ENCODE measurements at regions not wholly inside any gene's neighbourhood (a gene's known extent, or its start where the extent isn't known, plus 50 kb on each side); places are given as distances from the start of the nearest gene placed in this dataset.
"Not testable (repeated sequence)": the region's sequence is repeated elsewhere in the genome, so short reads cannot be mapped to it uniquely, and the experiment has no call there.

DNA sequence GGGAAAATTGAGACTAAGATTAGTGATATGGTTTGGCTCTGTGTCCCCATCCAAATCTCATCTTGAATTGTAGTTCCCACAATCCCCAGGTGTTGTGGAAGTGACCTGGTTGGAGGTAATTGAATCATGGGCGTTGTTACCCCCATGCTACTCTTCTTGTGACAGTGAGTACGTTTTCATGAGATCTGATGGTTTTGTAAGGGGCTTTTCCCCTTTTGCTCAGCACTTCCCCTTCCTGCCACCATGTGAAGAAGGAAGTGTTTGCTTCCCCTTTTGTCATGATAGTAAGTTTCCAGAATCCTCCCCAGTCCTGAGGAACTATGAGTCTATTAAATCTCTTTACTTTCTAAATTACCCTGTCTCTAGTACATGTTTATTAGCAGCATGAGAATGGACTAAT lies 729.9 kb upstream of the TPTE start:
- not testable (repeated sequence) for FAIRE-seq

DNA sequence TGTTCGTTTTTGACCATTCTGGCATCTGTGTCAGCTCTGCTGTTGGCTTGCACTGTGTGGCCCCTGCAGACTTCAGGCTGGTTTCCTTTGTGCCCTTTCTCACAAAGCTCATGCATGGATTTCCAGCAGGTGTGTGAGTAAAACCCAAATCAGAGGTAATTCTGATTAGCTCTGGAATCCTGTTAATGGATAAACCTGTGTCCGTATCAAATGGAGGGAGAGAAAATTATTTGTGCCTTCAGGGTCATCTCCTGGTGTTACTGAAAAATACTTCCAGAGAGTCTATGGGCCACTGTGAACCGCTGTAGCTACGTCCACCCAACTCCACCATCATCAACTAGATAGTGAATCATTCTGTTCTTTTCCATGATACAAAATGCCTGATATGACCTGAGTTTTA lies 726.1 kb upstream of the TPTE start:
- FAIRE-seq: not testable (repeated sequence)

DNA sequence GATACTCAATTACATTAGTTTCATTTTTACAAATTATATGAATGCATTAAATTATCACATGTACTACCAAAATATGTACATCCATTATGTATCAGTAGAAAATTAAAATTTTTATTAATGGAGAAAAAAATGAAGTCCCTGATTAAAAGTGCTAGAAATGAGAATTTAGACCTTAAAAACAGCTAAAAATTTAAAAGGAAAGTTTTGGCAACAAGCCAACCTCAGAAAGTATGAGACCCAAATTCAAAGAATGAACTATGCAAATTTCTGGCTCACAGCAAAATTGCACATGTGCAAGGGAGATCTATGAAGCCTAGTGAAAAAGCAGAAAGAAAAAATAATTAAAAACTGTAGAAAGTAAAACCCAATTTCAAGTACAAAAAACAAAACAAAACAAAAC lies 725.1 kb upstream of the TPTE start:
- FAIRE-seq: not testable (repeated sequence)

- FAIRE-seq: not testable (repeated sequence)
These were observed 713.7 kb upstream of the TPTE start for GRCh38 chr21:9807675-9808074.

DNA sequence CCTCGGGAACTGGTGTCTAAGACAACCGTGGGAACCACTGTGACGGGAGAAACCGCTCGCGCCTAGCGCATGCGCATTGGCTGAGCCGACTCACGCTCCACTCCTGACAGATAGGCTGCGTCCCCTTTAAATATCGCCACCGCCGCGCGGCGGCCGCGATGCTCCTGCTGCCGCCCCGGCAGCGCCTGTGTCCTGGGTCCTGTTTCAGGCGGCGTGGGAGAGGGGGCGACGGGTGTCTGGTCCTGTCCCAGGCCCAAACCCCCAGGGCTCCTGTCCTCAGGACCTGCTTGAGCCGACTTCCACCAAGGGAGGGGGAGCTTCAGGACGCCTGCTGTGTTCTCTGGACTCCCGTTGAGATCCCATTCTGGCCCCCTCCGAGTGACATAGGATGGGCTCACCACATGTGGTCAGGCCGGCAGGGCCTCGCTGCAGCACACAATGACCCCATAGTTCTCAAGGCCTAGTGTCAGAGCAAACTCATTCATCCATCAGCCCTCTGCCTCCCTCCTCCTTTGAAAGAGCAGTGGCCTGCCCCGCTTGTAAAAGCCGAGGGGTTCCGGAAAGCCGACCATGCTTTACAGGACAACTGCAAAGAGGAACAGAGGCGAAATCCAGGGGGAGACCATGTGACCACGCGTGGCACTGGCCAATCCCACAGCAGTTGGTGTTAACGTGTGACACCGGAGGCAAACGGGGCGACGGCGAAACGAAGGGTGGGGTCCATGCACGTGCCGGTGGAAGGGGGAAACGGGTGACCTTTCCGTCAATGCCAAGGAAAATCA lies 710.0 kb upstream of the TPTE start:
- FAIRE-seq: not testable (repeated sequence)

- not testable (repeated sequence) for FAIRE-seq
These were observed 708.9 kb upstream of the TPTE start for GRCh38 chr21:9812507-9812906.

- not testable (repeated sequence) for FAIRE-seq
These were observed 707.2 kb upstream of the TPTE start for GRCh38 chr21:9813894-9814814.

- FAIRE-seq: not testable (repeated sequence)
These were observed 706.1 kb upstream of the TPTE start for GRCh38 chr21:9815181-9815789.

DNA sequence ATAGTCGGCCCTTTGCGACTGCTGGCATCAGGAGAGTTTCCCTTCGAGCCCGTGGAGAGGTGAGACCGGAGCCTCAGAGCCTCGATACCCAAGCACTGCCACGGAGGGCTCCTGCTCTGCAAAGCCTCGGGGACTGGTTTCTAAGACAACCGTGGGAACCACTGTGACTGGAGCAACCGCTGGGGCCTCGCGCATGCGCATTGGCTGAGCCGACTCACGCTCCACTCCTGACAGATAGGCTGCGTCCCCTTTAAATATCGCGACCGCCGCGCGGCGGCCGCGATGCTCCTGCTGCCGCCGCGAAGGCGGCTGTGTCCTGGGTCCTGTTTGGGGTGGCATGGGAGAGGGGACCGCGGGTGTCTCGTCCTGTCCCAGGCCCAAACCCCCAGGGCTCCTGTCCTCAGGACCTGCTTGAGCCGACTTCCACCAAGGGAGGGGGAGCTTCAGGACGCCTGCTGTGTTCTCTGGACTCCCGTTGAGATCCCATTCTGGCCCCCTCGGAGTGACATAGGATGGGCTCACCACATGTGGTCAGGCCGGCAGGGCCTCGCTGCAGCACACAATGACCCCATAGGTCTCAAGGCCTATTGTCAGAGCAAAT lies 704.5 kb upstream of the TPTE start:
- FAIRE-seq: not testable (repeated sequence)

- not testable (repeated sequence) for FAIRE-seq
These were observed 703.4 kb upstream of the TPTE start for GRCh38 chr21:9817841-9818441.

DNA sequence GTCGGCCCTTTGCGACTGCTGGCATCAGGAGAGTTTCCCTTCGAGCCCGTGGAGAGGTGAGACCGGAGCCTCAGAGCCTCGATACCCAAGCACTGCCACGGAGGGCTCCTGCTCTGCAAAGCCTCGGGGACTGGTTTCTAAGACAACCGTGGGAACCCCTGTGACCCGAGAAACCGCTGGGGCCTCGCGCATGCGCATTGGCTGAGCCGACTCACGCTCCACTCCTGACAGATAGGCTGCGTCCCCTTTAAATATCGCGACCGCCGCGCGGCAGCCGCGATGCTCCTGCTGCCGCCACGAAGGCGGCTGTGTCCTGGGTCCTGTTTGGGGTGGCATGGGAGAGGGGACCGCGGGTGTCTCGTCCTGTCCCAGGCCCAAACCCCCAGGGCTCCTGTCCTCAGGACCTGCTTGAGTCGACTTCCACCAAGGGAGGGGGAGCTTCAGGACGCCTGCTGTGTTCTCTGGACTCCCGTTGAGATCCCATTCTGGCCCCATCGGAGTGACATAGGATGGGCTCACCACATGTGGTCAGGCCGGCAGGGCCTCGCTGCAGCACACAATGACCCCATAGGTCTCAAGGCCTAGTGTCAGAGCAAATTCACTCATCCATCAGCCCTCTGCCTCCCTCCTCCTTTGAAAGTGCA lies 701.7 kb upstream of the TPTE start:
- FAIRE-seq: not testable (repeated sequence)

DNA sequence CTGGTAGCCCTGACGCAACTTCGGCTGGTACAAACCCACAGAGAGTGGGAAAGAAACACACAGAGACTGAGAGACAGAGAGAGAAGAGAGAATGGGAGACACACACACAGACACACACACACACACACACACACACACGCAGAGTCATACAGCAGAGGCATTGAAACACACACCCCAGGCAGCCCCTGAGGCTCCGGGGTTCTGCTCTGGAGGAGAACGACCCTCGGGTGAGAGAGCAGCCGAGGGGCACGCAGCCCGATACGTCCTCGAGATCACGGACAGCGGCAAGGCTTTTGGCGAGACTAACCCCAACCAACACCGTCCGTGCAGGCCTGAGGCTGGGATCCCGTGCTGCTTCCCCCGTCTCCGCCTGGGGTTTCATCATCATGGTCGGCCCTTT lies 700.8 kb upstream of the TPTE start:
- FAIRE-seq: not testable (repeated sequence)

GRCh38 chr21:9821472-9821871 lies 699.9 kb upstream of the TPTE start:
- not testable (repeated sequence) for FAIRE-seq

DNA sequence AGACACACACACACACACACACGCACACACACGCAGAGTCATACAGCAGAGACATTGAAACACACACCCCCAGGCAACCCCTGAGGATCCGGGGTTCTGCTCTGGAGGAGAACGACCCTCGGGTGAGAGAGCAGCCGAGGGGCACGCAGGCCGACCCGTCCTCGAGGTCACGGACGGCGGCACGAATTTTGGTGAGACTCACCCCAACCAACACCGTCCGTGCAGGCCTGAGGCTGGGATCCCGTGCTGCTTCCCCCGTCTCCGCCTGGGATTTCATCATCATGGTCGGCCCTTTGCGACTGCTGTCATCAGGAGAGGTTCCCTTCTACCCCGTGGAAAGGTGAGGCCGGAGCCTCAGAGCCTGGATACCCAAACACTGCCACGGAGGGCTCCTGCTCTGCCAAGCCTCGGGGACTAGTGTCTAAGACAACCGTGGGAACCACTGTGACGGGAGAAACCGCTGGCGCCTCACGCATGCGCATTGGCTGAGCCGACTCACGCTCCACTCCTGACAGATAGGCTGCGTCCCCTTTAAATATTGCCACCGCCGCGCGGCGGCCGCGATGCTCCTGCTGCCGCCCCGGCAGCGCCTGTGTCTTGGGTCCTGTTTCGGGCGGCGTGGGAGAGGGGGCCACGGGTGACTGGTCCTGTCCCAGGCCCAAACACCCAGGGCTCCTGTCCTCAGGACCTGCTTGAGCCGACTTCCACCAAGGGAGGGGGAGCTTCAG lies 699.1 kb upstream of the TPTE start:
- FAIRE-seq: not testable (repeated sequence)

GRCh38 chr21:9823197-9824157 lies 697.9 kb upstream of the TPTE start:
- FAIRE-seq: not testable (repeated sequence)

DNA sequence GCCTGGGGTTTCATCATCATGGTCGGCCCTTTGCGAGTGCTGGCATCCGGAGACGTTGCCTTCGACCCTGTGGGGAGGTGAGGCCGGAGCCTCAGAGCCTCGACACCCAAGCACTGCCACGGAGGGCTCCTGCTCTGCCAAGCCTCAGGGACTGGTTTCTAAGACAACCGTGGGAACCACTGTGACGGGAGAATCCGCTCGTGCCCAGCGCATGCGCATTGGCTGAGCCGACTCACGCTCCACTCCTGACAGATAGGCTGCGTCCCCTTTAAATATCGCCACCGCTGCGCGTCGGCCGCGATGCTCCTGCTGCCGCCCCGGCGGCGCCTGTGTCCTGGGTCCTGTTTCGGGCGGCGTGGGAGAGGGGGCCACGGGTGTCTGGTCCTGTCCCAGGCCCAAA lies 690.6 kb upstream of the TPTE start:
- not testable (repeated sequence) for FAIRE-seq

GRCh38 chr21:9832751-9833150 lies 688.6 kb upstream of the TPTE start:
- FAIRE-seq: not testable (repeated sequence)

- FAIRE-seq: not testable (repeated sequence)
These were observed 684.8 kb upstream of the TPTE start for GRCh38 chr21:9836547-9836946.

GRCh38 chr21:9837001-9837400 lies 684.4 kb upstream of the TPTE start:
- not testable (repeated sequence) for FAIRE-seq

- FAIRE-seq: not testable (repeated sequence)
These were observed 683.9 kb upstream of the TPTE start for GRCh38 chr21:9837526-9837925.
